Thoracic aorta (tissue), 2 donors: ENCODE measurements at regions not wholly inside any gene's neighbourhood (a gene's known extent, or its start where the extent isn't known, plus 50 kb on each side); places are given as distances from the start of the nearest gene placed in this dataset.

Experiments used
- ATAC-seq: fragments of 150-250 bp; one replicate; pipeline ENCODE4 v1.8.0; 2017; ENCODE audit warnings: low read depth; ENCODE audit not compliant: insufficient number of reproducible peaks, low FRiP score
- DNase-seq: peaks from one replicate; pipeline ENCODE4 v3.0.0-alpha.2; 2020; ENCODE audit warnings: low spot score
- H3K27ac ChIP-seq, 2 donors: fragments of 200-600 bp; sonication (generic); 1 replicate in 1 of 2; 2 replicates in 1 of 2; pipeline ENCODE4 v1.5.1; 2016; ENCODE audit warnings: mild to moderate bottlenecking in 2 of 2, moderate library complexity in 2 of 2
- H3K27me3 ChIP-seq: fragments of 200-600 bp; sonication (generic); replicated peaks from 2 replicates; pipeline ENCODE4 v1.6.0; 2016; ENCODE audit warnings: mild to moderate bottlenecking; ENCODE audit not compliant: insufficient read depth
- H3K36me3 ChIP-seq: fragments of 200-600 bp; sonication (generic); one replicate; pipeline ENCODE4 v1.5.1; 2016
- H3K4me1 ChIP-seq, 2 donors: fragments of 200-600 bp; sonication (generic); 1 replicate in 1 of 2; 2 replicates in 1 of 2; pipeline versions ENCODE4 v1.5.1 to v1.6.0; 2016; ENCODE audit warnings: low read depth in 2 of 2, mild to moderate bottlenecking in 1 of 2; ENCODE audit not compliant: control insufficient read depth in 1 of 2
- H3K4me3 ChIP-seq: fragments of 200-600 bp; sonication (generic); 2 replicates; pipeline ENCODE4 v1.5.1; 2016; ENCODE audit warnings: mild to moderate bottlenecking
- H3K9me3 ChIP-seq: fragments of 200-600 bp; sonication (generic); 2 replicates; pipeline ENCODE4 v1.5.1; 2016
- TF ChIP-seq, protein P1 (sequence below): fragments of 200-600 bp; sonication (generic); IDR thresholded peaks from one replicate; pipeline ENCODE4 v1.5.1; 2019; ENCODE audit warnings: antibody characterized with exemption

DNA sequence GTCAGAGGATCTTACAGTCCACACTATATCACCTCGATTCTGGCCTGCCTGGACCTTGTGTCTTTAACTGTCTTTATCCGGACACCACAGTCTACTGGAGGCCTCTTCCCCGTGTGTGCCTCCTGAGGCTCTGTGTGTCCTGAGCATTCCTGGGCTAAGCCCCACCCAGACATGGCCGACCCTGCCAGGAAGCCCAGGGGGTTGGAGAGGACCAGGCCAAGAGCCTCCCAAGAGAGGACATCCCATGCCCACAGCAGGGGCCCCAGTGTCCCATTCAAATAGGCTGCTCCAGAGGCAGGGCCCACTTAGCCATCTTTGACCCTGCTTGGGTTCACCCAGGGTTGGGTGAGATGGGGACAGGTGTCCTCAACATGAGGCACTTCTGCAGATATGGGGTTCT is 84.7 kb upstream of the OTOS start:
- ATAC-seq (no peak), DNase-seq (no peak)
- no peaks in the 10 kb centered on the region for H3K4me1 ChIP-seq
- H3K36me3 ChIP-seq, result no peaks in the 10 kb centered on the region
- TF ChIP-seq, protein P1, sequence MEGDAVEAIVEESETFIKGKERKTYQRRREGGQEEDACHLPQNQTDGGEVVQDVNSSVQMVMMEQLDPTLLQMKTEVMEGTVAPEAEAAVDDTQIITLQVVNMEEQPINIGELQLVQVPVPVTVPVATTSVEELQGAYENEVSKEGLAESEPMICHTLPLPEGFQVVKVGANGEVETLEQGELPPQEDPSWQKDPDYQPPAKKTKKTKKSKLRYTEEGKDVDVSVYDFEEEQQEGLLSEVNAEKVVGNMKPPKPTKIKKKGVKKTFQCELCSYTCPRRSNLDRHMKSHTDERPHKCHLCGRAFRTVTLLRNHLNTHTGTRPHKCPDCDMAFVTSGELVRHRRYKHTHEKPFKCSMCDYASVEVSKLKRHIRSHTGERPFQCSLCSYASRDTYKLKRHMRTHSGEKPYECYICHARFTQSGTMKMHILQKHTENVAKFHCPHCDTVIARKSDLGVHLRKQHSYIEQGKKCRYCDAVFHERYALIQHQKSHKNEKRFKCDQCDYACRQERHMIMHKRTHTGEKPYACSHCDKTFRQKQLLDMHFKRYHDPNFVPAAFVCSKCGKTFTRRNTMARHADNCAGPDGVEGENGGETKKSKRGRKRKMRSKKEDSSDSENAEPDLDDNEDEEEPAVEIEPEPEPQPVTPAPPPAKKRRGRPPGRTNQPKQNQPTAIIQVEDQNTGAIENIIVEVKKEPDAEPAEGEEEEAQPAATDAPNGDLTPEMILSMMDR, result no peak
- H3K9me3 ChIP-seq, result peaks cover 7% of the 10 kb centered on the region
- no peaks in the 10 kb centered on the region for H3K27me3 ChIP-seq
- no peak overlapping the region for H3K27ac ChIP-seq
- H3K4me3 ChIP-seq, result no peak overlapping the region

DNA sequence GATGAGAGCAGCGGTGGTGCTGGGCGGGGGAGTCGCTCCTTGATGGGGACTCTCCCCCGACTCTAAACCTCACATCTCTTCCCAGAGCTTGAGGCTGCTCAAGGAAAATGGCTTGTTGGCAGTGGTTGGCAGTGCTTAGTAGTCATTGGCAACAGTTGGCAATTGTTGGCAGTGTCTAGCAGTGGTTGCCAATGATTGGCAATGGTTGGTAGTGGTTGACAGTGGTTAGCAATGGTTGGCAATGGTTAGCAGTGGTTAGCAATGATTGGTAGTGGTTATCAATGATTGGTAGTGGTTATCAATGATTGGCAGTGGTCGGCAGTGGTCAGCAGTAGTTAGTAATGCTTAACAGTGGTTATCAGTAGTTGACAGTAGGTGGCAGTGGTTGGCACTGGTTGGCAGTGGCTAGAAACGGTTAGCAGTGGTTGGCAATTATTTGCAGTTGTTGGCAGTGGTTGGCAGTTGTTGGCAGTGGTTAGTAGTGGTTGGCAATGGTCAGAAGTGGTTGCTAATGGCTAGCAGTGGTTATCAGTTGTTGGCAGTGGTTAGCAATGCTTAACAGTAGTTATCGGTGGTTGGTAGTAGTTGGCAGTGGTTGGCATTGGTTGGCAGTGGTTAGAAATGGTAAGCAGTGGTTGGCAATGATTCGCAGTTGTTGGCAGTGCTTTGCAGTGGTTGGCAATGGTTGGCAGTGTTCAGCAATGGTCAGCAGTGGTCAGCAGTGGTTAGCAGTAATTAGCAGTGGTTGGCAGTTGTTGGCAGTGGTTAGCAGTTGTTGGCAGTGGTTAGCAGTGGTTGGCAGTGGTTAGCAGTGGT is 85.4 kb upstream of the OTOS start:
- H3K27me3 ChIP-seq, result no peaks in the 10 kb centered on the region

DNA sequence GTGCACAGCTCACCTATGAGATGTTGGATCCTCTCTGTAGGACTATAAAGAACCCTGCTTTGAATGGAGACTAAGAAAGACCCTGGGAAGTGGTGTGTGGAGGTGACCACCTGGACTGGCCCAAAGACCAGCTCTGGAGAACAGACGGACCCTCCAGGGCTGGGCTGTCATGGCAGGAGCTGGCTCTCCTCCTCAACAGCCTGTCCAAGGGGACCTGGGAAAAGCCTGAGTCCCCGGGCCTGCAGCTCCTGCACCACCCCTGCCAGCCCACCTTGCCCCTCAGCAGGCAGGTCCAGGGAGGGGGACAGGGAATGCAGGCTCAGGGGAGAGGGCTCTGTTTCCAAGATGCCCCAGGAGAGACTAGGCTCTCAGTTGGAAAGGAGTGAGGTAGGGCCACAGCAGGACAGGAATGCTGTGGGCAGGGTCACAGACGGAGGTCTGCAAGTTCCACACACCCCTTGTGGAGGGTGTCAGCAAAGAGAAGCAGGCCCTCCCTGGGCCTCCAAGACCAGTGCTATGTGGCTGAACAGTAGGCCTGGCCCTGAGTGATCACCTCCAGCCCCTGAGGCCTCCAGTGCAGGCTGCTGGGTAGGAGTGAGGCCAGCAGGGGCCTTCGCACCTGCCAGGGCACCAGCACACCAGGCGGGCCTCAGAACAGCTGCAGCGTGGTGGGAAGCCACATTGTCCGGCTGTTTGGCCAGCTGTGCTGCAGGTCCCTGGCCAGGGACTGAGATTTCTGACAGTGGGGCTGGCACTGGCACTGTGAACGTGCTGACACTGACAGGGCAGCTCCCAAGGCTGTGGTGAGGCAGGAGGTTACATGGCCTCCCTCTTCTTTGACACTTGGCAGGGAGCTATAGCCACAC is 86.4 kb upstream of the OTOS start:
- no peak for DNase-seq
- no peak for ATAC-seq
- no peaks in the 10 kb centered on the region for H3K27me3 ChIP-seq

More for the DNA sequence above, 85.4 kb upstream of the OTOS start:
- Histone ChIP-seq H3K4me1 (no peaks in the 10 kb centered on the region), H3K27ac (no peak overlapping the region), H3K4me3 (no peak overlapping the region), H3K9me3 (peaks cover 7% of the 10 kb centered on the region), H3K36me3 (no peaks in the 10 kb centered on the region)
- DNase-seq, result no peak
- TF ChIP-seq, protein P1, result no peak
- ATAC-seq, result no peak

DNA sequence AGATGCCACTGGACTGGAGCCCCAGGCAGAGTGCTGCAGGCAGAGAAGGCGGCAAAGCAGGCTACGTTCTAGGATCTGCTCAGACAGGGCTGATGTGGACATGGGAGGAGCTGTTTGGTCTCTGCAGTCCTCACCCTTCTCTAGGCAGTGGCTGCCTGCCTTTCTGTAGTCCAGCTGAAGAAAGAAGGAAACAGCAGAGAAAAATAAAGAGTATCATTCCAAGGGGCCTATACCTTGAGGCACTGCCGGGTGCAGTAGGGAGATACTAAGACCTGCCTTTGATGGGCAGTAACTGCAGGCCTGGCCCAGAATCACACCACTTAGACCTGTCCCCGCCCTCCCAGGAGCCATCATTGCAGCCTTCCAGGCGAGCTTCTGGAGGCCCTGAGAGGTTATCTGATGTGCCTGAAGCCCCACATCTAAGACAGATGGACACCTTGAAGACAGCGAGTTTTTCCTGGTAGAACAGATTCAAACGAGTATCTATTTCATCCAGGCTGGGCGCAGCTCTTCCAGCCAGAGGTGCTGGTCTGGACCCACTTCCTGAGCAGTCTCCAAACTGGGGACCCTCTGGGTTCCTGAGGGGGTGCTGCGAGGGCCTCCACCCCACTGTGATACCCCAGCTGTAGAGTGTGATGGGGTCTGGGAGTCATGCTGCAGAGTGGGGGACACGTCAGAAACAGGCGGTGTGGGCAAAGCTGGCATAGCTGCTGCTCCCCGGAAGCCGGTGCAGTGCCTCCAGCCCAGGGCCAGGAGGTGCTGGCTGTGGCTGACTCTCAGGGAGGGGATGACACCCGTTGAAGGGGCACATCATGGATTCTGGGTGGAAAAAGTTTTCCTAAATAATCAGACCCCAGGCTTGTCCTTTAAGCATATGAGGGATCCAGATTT is 87.3 kb upstream of the OTOS start:
- H3K27me3 ChIP-seq, result no peaks in the 10 kb centered on the region
- no peak for ATAC-seq

More for the DNA sequence above, 86.4 kb upstream of the OTOS start:
- peaks cover 7% of the 10 kb centered on the region for H3K9me3 ChIP-seq
- no peak overlapping the region for H3K27ac ChIP-seq
- no peaks in the 10 kb centered on the region for H3K36me3 ChIP-seq
- no peak overlapping the region for H3K4me3 ChIP-seq
- H3K4me1 ChIP-seq, result no peaks in the 10 kb centered on the region
- TF ChIP-seq, protein P1, result no peak

More for the DNA sequence above, 87.3 kb upstream of the OTOS start:
- DNase-seq, result no peak
- no peak overlapping the region for H3K4me3 ChIP-seq
- no peaks in the 10 kb centered on the region for H3K4me1 ChIP-seq
- peaks cover 7% of the 10 kb centered on the region for H3K9me3 ChIP-seq
- no peak overlapping the region for H3K27ac ChIP-seq
- TF ChIP-seq, protein P1, result no peak
- H3K36me3 ChIP-seq, result no peaks in the 10 kb centered on the region
